ENCODE measurements at regions not wholly inside any gene's neighbourhood (a gene's known extent, or its start where the extent isn't known, plus 50 kb on each side); places are given as distances from the start of the nearest gene placed in this dataset.
"Not testable (repeated sequence)": the region's sequence is repeated elsewhere in the genome, so short reads cannot be mapped to it uniquely, and the experiment has no call there.

DNA sequence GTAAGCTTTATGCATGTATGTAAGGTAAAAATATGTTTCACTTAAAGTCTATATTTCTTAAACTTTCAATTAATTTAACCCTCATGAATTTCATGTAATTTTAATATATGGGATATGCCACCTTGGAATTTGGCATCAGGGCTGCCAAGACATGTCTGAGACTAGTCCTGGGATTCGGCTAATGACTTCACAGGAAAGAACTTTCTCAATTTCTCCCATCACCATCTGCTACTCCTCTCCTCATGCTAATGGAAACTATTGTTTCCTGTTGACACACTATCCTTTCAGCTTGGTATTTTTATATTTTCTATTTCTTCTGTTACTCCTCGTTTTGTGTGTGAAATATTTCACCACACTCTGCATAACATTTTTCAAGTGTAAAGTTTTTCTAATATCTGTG is 205.9 kb downstream of the ARL4A start:
- no peak for DNase-seq

DNA sequence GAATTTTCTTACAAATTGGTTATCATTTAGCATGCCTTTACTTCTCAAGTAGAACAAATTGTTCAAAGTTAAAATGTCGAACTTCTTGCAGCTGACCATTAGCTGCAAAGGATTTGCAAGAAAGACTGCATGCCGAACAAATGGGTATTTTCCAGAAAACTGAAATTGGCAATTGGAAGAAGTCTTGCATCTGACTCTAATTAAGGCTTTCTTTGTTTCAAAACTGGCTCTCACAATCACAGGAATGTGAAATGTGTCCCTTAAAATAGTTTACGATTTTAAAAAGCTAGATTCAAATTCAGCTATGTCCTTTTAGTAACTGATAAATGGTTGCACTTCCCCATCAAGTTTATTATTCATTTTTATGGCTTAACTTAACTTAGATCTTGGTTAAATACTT is 207.9 kb downstream of the ARL4A start:
- DNase-seq, result no peak

DNA sequence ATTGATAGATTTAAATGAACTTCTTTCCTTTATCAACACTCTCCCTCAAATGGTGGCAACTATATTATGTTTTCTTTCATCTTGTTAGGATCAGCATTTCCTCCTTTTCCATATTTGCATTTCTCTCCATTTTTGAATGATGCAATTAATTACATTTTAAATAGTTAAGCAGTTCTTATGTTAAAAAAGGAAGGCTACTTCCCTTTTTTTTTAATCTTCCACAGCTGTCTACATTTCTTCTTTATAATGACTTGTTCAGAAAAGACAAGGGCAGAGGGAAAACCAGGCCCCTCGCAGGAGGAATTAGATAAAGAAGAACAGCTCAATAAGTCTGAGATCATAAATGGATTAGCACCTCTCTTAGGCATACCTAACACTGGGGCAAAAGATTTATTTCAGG is 208.9 kb downstream of the ARL4A start:
- DNase-seq, result no peak

DNA sequence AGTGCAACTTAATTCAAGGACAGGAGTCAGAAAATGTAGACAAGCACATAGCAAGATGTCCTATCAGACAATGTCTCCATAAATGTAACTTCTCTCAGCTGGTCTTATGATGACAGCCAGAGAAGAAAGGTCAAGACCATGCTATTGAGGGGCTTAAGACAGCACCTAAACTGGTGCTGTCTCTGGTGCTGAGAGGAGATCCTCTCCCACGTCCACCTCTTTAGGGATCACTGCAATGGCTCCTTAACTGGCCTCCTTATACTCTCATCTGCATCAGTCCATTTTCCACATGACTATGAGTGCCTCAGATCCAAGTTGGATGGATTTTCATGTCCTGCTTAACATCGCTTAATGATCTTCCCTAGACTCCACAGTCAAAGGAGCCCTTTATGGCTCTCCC is 210.6 kb downstream of the ARL4A start:
- DNase-seq, result no peak

DNA sequence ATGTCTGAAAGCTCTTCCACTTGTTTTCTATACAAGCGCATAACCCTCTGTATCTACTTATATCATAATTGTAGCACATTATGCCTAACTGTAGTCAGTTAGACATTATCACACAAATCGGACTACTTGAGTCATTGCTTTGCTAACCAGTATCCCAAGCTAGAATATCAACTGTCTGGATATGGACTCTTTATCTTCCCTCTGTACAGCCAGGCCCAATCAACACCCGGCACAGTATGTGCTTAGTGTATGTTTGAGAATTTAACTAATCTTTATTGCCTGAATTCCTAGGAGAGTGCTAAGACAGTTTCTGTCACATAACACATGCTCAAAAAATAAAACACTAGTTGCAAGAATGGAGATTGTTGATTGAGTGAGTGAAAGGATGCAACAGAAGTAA is 211.2 kb downstream of the ARL4A start:
- no peak for DNase-seq

DNA sequence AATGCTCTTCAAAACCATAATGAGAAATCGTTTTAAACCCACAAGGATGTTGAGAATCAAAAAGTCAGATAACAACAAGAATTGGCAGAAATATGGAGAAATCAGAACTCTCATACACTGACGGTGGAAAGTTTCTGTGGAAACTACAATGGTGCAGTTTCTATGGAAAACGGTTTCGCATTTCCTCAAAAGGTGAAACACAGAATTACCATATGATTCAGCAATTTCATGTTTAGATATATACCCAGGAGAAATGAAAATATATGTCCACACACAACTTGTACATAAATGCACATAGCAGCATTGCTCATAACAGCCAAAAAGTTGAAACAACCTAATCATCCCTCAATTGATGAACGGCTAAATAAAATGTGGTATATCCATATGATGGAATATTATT is 218.2 kb downstream of the ARL4A start:
- DNase-seq, result no peak

DNA sequence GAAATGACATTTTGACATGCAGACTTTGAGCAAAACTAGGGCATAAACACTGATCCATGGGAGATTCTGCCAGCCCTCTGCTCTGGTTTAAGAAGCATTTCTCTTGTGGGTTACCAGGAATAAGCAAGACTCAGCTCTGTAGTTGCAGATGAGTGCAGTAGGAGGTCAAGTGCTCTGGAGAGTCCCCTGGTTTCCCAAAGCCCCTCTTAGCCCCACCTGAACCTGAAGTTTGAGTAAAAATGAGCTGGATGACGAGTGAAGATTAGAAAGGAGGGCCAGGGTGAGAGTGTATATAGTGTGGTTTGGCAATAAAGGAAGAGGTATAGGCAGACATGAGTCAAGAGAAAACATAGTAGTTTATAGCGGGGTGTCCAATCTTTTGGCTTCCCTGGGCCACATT is 220.3 kb downstream of the ARL4A start:
- no peak for DNase-seq

DNA sequence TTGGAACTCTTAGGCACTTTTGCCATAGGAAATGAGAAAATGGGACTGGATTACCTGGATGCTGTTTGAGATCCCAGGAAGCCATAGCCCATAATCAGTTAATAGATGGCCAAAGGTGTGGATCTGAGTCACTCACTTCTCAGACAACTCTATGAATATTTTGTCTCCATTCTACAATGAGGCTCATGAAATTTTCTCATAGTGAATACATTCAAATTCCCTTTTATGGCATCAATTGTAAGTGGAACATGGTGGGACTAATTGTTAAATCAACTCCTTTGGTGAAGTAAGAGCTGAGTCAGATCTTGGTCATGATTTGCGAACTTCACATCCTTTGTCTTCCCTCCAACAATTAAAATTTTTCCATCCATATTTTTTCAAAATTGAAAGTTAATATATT is 222.1 kb downstream of the ARL4A start:
- DNase-seq, result no peak

DNA sequence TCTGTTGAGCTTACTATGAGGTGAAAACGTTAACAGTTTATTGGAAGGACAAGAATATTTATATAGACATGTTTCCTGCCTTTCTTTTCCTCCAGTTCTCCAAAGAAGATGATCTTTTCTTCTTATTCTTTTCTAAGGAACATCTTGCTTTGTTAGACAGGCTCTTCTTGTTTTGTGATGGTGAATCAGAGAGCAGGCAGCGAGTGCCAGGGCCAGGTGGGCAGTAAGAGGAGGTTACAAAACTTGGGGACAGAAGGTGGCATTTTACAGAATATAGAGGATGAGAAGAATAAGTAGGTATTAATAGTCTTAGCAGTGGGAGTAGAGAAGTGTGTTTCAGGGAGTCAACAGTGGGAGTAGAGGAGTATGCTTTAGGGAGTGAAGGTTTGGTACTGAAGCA is 223.6 kb downstream of the ARL4A start:
- DNase-seq, result no peak

DNA sequence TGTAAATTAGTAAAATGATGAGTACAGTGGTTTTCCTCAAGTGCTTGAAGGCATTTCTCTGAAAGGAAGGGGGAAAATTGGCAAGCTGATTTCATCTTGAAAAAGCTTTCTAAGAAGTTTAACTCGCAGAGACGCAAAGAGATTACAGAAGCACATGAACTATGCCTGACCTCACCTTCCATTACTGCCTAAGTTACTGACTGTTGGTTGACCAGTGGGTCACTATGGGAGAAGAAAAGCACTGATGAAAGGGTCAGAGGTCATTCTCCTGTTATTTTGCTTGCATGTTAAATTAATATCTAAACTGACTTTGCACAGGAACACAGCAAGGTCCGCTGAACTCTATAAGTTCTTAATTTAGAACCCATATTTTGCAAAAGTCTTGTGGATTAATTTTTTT is 225.6 kb downstream of the ARL4A start:
- DNase-seq, result no peak

DNA sequence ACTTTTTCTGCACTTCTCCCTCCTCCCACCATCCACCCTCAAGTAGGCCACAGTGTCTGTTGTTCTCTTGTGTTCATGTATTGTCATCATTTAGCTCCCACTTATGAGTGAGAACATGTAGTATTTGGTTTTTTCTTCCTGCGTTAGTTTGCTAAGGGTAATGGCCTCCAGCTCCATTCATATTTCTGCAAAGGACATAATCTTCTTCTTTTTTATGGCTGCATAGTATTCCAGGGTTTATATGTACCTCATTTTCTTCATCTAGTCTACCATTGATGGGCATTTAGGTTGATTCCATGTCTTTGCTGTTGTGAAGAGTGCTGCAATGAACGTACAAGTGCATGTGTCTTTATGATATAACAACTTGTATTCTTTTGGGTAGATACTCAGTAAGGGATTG is 230.4 kb downstream of the ARL4A start:
- DNase-seq, result no peak

DNA sequence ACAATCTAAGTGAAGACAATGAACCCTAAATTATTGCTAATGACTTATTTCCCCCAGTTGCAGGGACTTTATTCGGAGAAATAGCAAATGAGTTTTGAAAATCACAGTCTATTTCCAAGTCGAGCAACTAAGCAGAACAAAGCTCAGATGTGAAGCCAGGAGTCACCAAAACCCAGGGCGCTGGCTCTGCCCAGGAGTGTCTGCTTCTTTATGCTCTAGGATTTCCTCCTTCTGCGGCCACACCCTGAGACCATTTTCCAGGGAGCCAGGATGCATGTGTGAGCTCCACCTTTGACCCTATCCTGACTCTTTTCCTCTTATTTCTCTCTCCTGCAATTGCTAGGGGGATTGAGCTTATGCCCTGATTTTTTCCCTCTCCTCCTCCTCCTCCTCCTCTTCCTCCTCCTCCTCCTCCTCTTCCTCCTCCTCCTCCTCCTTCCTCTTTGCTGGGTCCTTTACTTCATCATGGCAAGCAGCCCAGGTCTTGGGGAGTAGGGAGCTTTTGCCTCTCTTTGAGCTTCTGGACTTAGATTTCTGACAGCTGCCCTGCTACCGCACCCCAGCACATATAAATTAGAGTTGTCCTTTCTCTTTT is 234.4 kb downstream of the ARL4A start:
- no peak for DNase-seq

DNA sequence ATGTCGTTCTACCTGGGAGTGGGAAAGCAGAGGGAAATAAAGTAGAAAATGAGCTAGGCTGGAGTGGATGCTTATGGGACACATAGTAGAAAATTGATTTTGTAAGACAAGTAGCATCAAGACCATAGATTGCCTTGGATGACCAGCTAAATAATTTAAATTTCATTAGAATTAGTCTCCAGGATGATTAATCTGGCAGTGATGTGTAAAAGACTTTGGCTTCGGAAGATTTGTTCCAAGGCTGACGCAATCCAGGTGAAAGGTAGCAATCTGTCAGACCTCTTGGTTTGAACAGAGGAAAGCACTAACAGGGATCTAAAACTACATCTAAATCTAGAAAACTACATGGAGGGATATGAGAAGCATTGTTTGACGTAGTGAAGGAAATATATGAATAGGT is 236.5 kb downstream of the ARL4A start:
- no peak for DNase-seq

DNA sequence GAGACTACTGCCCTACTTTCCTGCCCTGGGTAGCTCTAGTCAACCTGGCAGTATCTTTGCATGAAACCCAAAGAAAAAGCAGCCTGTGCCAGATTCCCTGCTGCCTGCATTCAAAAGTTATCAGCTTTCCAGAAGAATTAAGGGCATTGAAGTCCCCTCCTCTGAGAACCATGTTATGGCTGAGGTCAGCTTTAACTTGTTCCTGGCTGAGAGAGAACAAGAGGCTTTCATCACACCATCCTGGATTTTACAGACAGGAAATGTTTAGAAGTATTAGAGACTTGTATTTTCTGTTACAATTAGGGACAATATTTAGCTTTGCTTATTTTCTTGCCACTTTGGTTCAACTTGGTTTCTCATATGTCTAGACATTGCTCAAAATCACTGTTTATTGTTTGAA is 238.8 kb downstream of the ARL4A start:
- no peak for DNase-seq

DNA sequence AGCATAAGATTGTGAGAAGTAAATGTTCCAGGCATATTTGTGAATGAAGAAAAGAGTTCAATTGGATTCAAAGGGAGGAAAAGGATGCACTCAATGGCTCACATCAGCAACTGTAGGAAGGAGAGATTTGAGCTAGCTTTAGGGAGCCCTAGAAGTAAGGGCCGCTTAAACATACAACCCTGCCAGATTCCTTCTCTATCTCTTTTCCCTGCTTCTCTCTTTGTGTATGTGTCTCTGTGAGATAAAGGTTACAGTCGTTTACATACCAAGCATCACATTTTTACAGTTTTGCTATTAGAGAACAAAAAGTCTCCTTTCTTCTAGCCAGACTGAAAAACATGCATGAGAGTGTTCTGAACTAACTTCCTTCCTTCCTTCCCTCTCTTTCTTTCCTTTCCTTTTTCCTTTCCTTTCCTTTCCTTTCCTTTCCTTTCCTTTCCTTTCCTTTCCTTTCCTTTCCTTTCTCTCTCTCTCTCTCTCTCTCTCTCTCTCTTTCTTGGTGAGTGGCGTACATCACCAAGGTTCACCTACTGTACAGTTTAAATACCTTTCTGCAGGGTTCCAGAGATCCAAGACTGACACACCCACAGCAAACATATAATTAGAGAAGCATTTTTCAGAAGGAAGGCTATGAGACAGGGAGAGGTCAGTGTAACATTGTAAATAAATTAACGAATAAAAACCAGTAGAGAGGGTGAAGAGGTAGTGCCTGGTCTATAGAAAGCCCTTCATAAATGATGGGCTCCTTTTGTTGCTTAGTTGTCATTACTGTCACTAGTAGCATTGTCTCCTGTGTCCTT is 240.4 kb downstream of the ARL4A start:
- DNase-seq, result no peak

DNA sequence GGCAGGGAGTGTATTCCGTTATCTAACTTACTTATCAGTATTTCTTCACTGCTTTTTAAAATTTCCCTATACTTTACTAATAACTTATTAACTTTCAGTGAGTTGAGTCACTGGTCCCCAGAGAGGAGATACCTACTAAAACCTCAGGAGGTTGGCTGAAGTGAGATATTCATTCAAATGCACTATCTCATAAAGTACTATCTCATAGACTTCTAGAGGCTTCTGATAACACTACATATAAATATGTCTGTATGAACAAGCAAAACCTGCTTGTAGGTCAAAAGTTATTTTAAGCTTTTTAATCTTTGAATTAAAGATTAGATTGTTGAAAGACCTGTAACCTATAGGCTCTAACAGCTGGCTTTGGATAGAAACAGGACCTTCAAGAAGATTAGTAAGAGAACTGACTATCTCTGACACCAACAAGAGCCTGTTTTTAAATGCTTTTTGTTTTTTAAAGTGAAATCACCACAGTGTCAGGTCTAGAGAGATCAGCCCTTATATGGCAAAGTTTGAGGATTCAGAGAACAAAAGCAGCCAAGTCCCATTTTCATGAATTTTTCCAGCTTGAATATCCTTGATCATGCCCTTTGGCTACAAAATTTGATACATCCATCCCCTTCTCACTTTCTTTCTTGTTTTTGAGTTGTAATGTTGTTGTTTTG is 242.2 kb downstream of the ARL4A start:
- no peak for DNase-seq

DNA sequence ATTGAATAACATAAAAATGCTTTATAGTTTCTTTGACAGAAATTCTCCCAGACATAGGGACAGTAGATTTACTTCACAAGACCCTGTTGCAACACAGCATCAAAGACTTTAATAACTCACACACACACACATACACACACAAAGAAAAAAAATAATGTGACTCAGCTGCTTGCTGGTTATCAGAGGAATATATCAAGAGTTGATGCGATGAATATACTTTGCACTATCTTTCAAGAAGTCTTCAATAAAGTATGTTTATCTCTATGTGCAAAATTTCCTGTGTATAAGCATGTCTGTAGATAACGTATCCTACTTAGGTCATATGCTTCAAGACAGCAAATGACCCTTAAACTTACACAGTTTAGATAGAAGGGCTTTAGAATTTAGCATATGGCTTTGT is 243.1 kb downstream of the ARL4A start:
- no peak for DNase-seq

DNA sequence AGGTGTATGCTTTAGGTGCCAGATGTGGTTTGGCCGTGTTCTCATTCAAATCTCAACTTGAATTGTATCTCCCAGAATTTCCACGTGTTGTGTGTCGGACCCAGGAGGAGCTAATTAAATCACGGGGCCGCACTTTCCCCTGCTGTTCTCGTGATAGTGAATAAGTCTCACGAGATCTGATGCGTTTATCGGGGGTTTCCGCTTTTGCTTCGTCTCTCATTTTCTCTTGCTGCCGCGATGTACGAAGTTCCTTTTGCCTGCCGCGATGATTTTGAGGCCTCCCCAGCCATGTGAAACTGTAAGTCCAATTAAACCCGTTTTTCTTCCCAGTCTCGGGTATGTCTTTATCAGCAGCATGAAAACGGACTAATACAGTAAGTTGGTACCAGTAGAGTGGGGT is 244.0 kb downstream of the ARL4A start:
- not testable (repeated sequence) for DNase-seq

DNA sequence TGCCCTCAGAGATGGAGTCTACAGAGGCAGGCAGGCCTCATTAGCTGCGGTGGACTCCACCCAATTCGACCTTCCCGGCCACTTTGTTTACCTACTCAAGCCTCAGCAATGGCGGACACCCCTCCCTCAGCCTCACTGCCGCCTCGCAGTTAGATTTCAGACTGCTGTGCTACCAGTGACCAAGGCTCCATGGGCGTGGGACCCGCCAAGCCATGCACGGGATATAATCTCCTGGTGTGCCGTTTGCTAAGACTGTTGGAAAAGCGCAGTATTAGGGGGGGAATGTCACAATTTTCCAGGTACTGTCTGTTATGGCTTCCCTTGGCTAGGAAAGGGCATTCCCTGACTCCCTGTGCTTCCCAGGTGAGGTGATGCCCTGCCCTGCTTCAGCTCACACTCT is 252.3 kb downstream of the ARL4A start:
- no peak for DNase-seq

DNA sequence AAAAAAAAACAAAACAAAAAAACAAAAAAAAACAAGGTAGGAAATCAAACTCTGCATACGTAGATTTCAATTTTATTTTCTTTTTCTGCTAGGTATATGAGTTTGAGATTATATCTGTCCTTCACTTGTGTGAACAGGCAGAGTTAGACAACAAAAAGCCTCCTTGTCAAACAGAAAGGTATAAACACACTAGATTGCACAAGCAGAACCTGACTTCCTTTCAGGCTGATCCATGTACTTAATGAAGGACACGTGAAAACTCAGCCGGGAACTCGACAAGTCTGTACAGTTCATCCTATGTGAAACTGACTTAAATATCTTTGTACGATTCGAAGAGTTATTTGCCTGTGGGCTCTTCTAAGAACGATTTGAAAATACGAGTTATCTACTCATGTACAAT is 254.1 kb downstream of the ARL4A start:
- DNase-seq, result no peak

DNA sequence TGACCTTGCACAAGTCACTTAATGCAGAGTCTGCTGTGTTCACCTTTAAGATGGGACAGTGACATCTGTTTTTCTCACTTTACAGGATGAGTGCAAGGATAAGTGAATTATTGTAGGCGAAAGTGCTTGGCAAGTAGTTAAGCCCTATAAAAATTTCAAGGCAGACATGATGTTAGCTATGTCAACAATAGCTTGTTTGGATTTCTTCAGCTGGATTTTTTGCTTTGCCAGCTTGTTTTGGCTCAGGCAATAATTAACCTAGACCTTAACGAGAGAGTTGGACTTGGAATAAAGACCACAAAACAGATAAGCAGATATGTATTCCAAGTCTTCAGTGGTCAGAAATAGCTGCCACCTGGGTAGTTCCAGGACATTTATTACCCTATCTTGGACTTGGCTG is 255.2 kb downstream of the ARL4A start:
- no peak for DNase-seq

DNA sequence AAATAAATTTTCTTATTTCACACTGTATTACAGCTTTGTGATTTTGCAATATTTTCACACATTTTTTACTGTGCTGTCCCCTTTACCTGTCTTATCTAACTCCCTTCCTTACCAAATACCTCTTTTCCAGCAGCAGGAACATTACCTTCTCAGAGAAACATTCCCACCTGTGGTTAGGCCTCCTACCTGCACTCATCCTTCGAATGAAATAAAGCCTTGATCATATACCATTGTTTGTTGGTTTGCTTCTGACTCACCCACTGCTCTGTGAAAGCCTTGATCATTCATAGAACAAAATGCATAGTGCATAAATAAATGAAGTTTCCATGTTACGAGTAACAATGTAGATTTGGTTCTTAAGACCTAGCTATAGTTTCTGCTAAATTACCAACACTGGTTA is 256.3 kb downstream of the ARL4A start:
- no peak for DNase-seq

DNA sequence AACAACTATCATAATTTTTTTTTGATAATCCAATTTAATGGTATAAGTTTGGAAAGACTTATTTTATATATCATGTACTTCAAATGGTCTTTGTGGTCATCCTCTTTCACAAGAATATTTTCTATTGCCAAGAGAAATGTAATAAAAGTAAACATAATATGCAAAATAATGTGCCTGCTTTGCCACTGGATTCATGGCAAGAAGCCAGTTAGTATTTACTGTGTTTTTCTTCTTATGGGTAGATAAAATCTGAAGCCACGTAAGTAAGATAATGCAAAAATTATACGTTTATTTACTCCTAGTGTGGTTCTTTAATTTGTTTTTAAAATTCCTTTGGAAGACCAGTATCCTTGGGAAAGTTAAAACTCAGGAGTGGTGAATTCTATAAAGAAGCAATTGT is 258.5 kb downstream of the ARL4A start:
- DNase-seq, result no peak

DNA sequence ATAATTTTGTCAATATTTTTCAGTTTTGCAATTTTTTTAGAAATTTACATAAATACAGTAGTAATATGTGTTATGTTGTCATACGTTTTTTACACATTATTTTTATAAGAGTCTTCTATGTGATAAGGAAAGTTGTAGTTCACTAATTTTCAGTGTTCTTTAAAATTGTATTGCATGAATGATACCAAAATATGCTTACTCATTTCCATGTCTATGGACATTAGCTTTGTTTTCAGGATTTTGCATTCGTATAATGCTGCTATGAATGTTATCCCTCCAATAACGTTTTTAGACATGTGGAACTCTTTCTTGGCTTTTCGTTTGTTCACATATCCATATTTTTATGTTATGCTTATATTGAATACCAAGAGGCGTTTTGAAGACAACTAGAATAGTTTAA is 260.0 kb downstream of the ARL4A start:
- DNase-seq, result no peak
